SU-DHL-6 (cell line): ENCODE measurements at regions not wholly inside any gene's neighbourhood (a gene's known extent, or its start where the extent isn't known, plus 50 kb on each side); places are given as distances from the start of the nearest gene placed in this dataset.
"Not testable (repeated sequence)": the region's sequence is repeated elsewhere in the genome, so short reads cannot be mapped to it uniquely, and the experiment has no call there.

ENCODE experiments used
- H2AFZ ChIP-seq: fragments of 200-600 bp; sonication (generic); 2 replicates; pipeline ENCODE4 v1.6.1; 2014; ENCODE audit warnings: low read depth, mild to moderate bottlenecking, moderate library complexity, mixed read lengths, antibody characterized with exemption, low read length; ENCODE audit not compliant: severe bottlenecking
- H3F3A ChIP-seq: fragments of 200-600 bp; shearing (Covaris generic); 2 replicates; pipeline ENCODE4 v1.6.0; 2016; ENCODE audit warnings: antibody characterized with exemption, mild to moderate bottlenecking; ENCODE audit not compliant: insufficient read depth
- H3K27ac ChIP-seq: fragments of 200-600 bp; sonication (generic); 2 replicates; pipeline ENCODE4 v1.5.1; 2016; ENCODE audit warnings: low read depth, mild to moderate bottlenecking, low read length, moderate library complexity, mixed read lengths
- H3K27me3 ChIP-seq: fragments of 200-600 bp; sonication (generic), shearing (Covaris generic); 2 replicates; pipeline ENCODE4 v1.6.0; 2014; ENCODE audit warnings: mild to moderate bottlenecking, low read length
- H3K36me3 ChIP-seq: fragments of 200-600 bp; sonication (generic); 2 replicates; pipeline ENCODE4 v1.6.1; 2014; ENCODE audit warnings: mild to moderate bottlenecking, low read length, mixed read lengths
- H3K4me2 ChIP-seq: fragments of 300-600, 200-600 bp; shearing (Covaris generic), sonication (generic); 2 replicates; pipeline ENCODE4 v1.6.0; 2014; ENCODE audit warnings: low read length, low read depth, mild to moderate bottlenecking; ENCODE audit not compliant: poor library complexity, severe bottlenecking
- H3K4me3 ChIP-seq: fragments of 200-600 bp; sonication (generic); 2 replicates; pipeline ENCODE4 v1.5.1; 2014; ENCODE audit warnings: antibody characterized with exemption, low read length, mild to moderate bottlenecking, mixed read lengths; ENCODE audit not compliant: insufficient read depth, poor library complexity, severe bottlenecking
- H3K79me2 ChIP-seq: fragments of 200-600 bp; sonication (generic); 2 replicates; pipeline ENCODE4 v1.6.1; 2014; ENCODE audit warnings: mild to moderate bottlenecking, low read length, moderate library complexity; ENCODE audit not compliant: insufficient read depth
- H3K9ac ChIP-seq: fragments of 200-600 bp; sonication (generic); 2 replicates; pipeline ENCODE4 v1.7.0; 2014; ENCODE audit warnings: mild to moderate bottlenecking, low read length
- H3K9me2 ChIP-seq: fragments of 200-600 bp; sonication (generic); replicated peaks from 2 replicates; pipeline ENCODE4 v1.6.1; 2014; ENCODE audit warnings: low read length; ENCODE audit not compliant: insufficient read depth
- H3K9me3 ChIP-seq: fragments of 200-600 bp; sonication (generic); 2 replicates; pipeline ENCODE4 v1.6.1; 2014; ENCODE audit warnings: low read length, mixed read lengths; ENCODE audit not compliant: insufficient read depth
- H4K20me1 ChIP-seq: fragments of 200-600 bp; sonication (generic); 2 replicates; pipeline ENCODE4 v1.6.1; 2014; ENCODE audit warnings: low read depth, mild to moderate bottlenecking, antibody characterized with exemption, low read length, moderate library complexity, mixed read lengths
- EZH2phosphoT487 ChIP-seq: fragments of 200-600 bp; sonication (generic), shearing (Covaris generic); conservative IDR thresholded peaks from 2 replicates; pipeline ENCODE4 v1.6.1; 2018; ENCODE audit warnings: mild to moderate bottlenecking, antibody characterized with exemption, low read length, moderate library complexity, mixed read lengths
- TF ChIP-seq, protein P1 (sequence below): fragments of 200-600 bp; sonication (generic); IDR thresholded peaks from one replicate; pipeline ENCODE4 v1.5.1; 2017; ENCODE audit warnings: antibody characterized with exemption, mild to moderate bottlenecking, low read length, moderate library complexity; ENCODE audit not compliant: insufficient read depth, poor library complexity, severe bottlenecking

DNA sequence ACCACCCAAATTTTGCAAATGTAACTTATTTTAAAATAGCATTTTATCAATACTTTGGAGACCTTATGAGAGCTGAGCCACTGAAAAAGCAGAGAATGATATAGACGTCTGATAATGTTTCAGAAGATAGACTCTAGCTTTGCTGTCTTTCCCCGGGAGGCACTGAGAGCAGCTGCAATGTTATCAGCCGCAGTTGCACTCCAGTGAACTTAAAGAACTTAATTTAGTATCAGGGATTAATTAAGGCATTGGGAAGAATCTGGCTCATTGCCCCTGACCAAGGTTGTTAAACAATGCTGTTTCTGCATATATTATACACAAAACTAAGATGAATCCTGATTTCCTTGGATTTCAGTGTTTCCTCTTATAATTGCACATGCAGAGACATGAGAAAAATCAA lies 75.7 kb upstream of the SGCG start:
- no peaks in the 10 kb centered on the region for H4K20me1 ChIP-seq
- no peak overlapping the region for H3K4me3 ChIP-seq
- no peaks in the 10 kb centered on the region for H3K9me3 ChIP-seq
- H3K27me3 ChIP-seq = no peaks in the 10 kb centered on the region
- TF ChIP-seq EZH2phosphoT487 = no peak
- TF ChIP-seq, protein P1, sequence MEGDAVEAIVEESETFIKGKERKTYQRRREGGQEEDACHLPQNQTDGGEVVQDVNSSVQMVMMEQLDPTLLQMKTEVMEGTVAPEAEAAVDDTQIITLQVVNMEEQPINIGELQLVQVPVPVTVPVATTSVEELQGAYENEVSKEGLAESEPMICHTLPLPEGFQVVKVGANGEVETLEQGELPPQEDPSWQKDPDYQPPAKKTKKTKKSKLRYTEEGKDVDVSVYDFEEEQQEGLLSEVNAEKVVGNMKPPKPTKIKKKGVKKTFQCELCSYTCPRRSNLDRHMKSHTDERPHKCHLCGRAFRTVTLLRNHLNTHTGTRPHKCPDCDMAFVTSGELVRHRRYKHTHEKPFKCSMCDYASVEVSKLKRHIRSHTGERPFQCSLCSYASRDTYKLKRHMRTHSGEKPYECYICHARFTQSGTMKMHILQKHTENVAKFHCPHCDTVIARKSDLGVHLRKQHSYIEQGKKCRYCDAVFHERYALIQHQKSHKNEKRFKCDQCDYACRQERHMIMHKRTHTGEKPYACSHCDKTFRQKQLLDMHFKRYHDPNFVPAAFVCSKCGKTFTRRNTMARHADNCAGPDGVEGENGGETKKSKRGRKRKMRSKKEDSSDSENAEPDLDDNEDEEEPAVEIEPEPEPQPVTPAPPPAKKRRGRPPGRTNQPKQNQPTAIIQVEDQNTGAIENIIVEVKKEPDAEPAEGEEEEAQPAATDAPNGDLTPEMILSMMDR = no peak
- H3K36me3 ChIP-seq = no peaks in the 10 kb centered on the region
- H3F3A ChIP-seq = no peaks in the 10 kb centered on the region
- no peak overlapping the region for H2AFZ ChIP-seq
- no peaks in the 10 kb centered on the region for H3K79me2 ChIP-seq
- H3K9ac ChIP-seq = no peak overlapping the region
- H3K9me2 ChIP-seq = no peaks in the 10 kb centered on the region
- no peak overlapping the region for H3K27ac ChIP-seq
- no peak overlapping the region for H3K4me2 ChIP-seq

DNA sequence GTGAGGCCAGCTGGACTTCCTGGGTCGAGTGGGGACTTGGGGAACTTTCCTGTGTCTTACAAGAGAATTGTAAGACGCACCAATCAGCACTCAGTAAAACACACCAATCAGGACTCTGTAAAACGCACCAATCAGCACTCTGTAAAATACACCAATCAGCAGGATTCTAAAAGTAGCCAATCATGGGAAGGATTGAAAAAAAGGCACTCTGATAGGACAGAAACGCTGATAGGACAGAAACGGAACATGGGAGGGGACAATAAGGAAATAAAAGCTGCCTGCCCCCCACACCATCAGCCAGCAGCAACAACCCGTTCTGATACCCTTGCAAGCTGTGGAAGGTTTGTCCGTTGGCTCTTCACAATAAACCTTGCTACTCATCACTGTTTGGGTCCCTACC lies 73.1 kb upstream of the SGCG start:
- TF ChIP-seq, protein P1 = no peak
- no peak for TF ChIP-seq EZH2phosphoT487
- Histone ChIP-seq H3K36me3 (no peaks in the 10 kb centered on the region), H3K9me3 (no peaks in the 10 kb centered on the region), H3K4me2 (no peak overlapping the region), H3K9me2 (no peaks in the 10 kb centered on the region), H3K9ac (no peak overlapping the region), H3K4me3 (no peak overlapping the region), H2AFZ (no peak overlapping the region), H4K20me1 (no peaks in the 10 kb centered on the region), H3K27ac (no peak overlapping the region), H3K79me2 (no peaks in the 10 kb centered on the region), H3F3A (no peaks in the 10 kb centered on the region), H3K27me3 (no peaks in the 10 kb centered on the region)

DNA sequence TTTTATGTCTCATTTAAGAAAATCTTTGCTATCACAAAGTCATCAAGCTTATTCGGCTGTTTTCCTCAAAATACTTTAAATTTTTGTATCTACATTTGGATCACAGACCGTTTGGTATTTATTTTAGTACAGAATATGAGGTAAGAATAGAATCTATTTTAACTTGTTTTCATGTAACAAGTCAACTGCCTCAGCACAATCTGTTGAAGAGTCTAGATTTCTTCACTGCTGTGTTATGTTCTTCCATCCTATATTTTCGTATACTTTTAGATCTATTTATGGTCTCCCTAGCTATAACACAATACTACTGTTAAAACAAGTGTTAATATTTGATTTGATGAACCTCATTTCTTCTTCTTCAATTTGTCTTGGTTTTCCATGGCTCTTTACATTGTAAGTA lies 61.6 kb upstream of the SGCG start:
- Histone ChIP-seq H3K27ac (no peak overlapping the region), H3K4me2 (no peak overlapping the region), H3K9me2 (no peaks in the 10 kb centered on the region; the same call in 1 of the 2 replicates), H4K20me1 (no peaks in the 10 kb centered on the region), H3K27me3 (no peaks in the 10 kb centered on the region), H3K9me3 (no peaks in the 10 kb centered on the region), H3K9ac (no peak overlapping the region), H3K4me3 (no peak overlapping the region), H3F3A (no peaks in the 10 kb centered on the region), H3K36me3 (no peaks in the 10 kb centered on the region), H3K79me2 (no peaks in the 10 kb centered on the region), H2AFZ (no peak overlapping the region)
- TF ChIP-seq EZH2phosphoT487 = no peak

DNA sequence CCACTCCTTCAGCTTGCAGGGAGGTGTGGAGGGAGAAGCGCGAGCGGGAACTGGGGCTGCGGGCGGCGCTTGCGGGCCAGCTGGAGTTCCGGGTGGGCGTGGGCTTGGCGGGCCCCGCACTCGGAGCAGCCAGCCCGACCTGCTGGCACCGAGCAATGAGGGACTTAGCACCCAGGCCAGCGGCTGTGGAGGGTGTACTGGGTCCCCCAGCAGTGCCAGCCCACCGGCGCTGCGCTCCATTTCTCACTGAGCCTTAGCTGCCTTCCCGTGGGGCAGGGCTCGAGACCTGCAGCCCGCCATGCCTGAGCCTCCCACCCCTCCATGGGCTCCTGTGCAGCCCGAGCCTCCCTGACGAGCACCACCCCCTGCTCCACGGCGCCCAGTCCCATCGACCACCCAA lies 53.2 kb upstream of the SGCG start:
- H3K4me3 ChIP-seq, H3K9me2 ChIP-seq, H3F3A ChIP-seq, H3K27me3 ChIP-seq, H4K20me1 ChIP-seq, H3K9me3 ChIP-seq, H3K27ac ChIP-seq, H3K4me2 ChIP-seq, H3K36me3 ChIP-seq, H3K79me2 ChIP-seq, H3K9ac ChIP-seq, H2AFZ ChIP-seq: not testable (repeated sequence)
